Neural cell (in vitro differentiated cells): ENCODE measurements at regions not wholly inside any gene's neighbourhood (a gene's known extent, or its start where the extent isn't known, plus 50 kb on each side); places are given as distances from the start of the nearest gene placed in this dataset.

Source experiments
- CTCF ChIP-seq: fragments of 450-650 bp; IDR thresholded peaks from 2 replicates; pipeline ENCODE4 v1.5.1; 2014; ENCODE audit warnings: antibody characterized with exemption, mild to moderate bottlenecking, moderate library complexity; ENCODE audit not compliant: poor library complexity, severe bottlenecking
- POLR2AphosphoS5 ChIP-seq: IDR thresholded peaks from 2 replicates; pipeline ENCODE4 v1.6.1; 2012
- TAF1 ChIP-seq: IDR thresholded peaks from 2 replicates; pipeline ENCODE4 v1.6.1; 2012; ENCODE audit warnings: low read depth

GRCh38 chr19:29096896-29097295 lies 116.1 kb downstream of the UQCRFS1 start:
- TF ChIP-seq CTCF (no peak), TAF1 (no peak), POLR2AphosphoS5 (no peak)
